ENCODE measurements at regions not wholly inside any gene's neighbourhood (a gene's known extent, or its start where the extent isn't known, plus 50 kb on each side); places are given as distances from the start of the nearest gene placed in this dataset.
"Not testable (repeated sequence)": the region's sequence is repeated elsewhere in the genome, so short reads cannot be mapped to it uniquely, and the experiment has no call there.

DNA sequence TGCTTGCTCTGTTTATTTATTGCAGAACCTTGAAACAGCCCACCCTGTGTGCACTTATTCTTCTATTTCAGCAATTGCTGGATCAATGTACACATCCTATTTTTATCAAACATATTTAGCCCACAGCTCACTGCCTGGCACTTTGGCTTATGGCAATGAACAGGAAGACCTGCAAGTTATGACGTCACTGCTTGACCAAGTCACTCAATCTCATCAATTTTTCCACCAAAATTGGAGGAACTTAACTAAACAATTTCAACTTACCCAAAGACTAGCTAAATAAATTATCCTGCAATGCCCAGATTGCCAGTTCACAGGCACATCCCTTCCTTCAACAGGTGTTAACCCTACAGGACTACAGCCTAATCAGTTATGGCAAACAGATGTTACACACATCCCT, 89.3 kb downstream of the FSCB start:
- H2AFZ ChIP-seq (ENCODE audit: low read depth, low read length) = no peak overlapping the region
- H3K27me3 ChIP-seq (ENCODE audit: insufficient read depth, low read length) = no peaks in the 10 kb centered on the region
- H3K4me1 ChIP-seq (ENCODE audit: insufficient read depth, low read length) = no peaks in the 10 kb centered on the region
- H3K9me3 ChIP-seq (ENCODE audit: low read length) = no peaks in the 10 kb centered on the region
- no peaks in the 10 kb centered on the region for H3K36me3 ChIP-seq (ENCODE audit: insufficient read depth, low read length)
- H3K4me3 ChIP-seq (ENCODE audit: low read length) = no peak overlapping the region

DNA sequence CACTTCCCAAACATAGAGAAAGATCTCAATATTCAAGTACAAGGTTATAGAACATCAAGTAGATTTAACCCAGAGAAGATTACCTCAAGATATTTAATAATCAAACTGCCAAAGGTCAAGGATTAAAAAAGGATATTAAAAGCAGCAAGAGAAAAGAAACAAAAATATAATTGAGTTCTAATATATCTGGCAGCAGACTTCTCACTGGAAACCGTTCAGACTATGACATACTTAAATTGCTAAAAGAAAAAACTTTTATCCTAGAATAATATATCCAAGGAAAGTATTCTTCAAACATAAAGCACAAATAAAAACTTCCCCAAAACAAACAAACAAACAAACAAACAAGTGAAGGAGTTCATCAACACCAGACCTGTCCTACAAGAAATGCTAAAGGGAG, 92.4 kb downstream of the FSCB start:
- Histone ChIP-seq H3K9me3 (ENCODE audit: low read length) (no peaks in the 10 kb centered on the region), H3K4me1 (ENCODE audit: insufficient read depth, low read length) (no peaks in the 10 kb centered on the region), H2AFZ (ENCODE audit: low read depth, low read length) (no peak overlapping the region), H3K27me3 (ENCODE audit: insufficient read depth, low read length) (no peaks in the 10 kb centered on the region), H3K36me3 (ENCODE audit: insufficient read depth, low read length) (no peaks in the 10 kb centered on the region), H3K4me3 (ENCODE audit: low read length) (no peak overlapping the region)

DNA sequence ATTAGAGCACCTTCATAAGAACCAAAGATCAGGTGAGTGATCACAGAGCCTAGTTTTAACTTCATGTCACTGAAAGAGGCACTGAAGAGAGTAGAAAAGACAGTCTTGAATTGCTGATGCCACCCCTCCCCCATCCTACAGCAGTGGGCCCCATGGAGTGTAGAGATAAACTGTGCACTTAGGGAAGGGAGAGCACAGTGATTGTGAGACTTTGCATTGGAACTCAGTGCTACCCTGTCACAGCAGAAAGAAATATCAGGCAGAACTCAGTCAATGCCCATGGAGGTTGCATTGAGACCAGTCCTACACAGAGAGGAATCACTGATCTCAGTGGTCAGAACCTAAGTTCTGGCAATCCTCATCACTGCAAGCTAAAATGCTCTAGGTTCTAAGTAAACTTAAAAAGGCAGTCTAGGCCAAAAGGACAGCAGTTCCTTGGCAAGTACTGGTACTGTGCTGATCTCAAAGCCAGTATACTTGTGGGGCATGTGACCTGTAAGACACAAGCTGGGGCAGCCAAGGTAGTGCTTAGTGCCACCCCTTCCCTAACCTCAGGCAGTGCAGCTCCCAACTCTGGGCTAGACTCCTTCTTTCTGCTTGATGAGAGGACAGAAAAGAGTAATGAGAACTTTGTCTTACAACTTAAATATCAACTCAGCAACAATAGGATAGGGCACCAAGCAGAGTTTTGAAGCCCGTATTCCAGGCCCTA, 94.1 kb downstream of the FSCB start:
- Histone ChIP-seq H3K36me3 (ENCODE audit: insufficient read depth, low read length) (no peaks in the 10 kb centered on the region), H3K9me3 (ENCODE audit: low read length) (no peaks in the 10 kb centered on the region), H3K4me1 (ENCODE audit: insufficient read depth, low read length) (no peaks in the 10 kb centered on the region), H2AFZ (ENCODE audit: low read depth, low read length) (no peak overlapping the region), H3K4me3 (ENCODE audit: low read length) (no peak overlapping the region), H3K27me3 (ENCODE audit: insufficient read depth, low read length) (no peaks in the 10 kb centered on the region)

DNA sequence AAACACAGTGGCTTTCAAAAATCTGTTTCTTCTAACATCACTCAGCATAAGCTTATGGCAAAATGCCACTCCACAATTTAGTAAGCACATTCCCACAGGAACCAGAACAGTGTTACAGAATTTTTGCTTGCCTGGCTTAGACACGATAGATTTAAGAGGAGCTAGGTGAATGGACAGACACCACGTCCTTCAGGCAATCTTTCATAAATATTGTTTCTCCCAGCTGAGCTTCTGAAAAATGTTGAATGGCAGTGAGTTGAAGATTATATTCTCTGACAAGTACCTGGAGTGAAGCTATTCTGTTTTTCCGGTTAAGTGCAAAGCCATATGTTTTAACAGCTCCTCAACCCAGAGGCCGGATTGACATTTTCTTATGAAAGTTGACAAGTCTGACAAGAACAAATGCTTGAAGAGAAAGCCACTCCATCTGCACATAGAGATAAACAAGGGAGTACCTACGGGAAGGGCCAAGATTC, 102.0 kb downstream of the FSCB start:
- H3K36me3 ChIP-seq (ENCODE audit: insufficient read depth, low read length) = no peaks in the 10 kb centered on the region

DNA sequence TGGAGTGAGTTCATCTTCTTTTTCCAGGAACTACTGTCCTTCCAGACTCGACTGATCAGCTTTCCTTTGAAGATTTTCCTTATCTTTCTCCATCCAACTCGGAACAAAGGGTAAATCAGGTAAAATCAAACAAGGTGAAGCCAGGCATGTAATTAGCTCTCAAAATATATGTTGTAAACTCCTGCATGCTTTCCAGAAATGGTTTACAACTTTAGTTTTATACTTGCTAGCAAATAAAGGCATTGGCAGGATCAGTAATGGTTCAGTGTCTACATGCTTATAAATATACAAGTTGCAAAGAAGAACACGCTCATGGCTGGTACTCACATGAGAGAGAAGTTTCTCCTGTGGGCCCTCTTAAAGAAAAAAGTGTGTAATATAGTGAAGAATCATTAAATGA, 102.5 kb downstream of the FSCB start:
- H3K9me3 ChIP-seq (ENCODE audit: low read length) = no peaks in the 10 kb centered on the region
- no peak overlapping the region for H3K4me3 ChIP-seq (ENCODE audit: low read length)
- no peaks in the 10 kb centered on the region for H3K36me3 ChIP-seq (ENCODE audit: insufficient read depth, low read length)
- no peaks in the 10 kb centered on the region for H3K27me3 ChIP-seq (ENCODE audit: insufficient read depth, low read length)
- H2AFZ ChIP-seq (ENCODE audit: low read depth, low read length) = no peak overlapping the region
- no peaks in the 10 kb centered on the region for H3K4me1 ChIP-seq (ENCODE audit: insufficient read depth, low read length)

More for the DNA sequence above, 102.0 kb downstream of the FSCB start:
- Histone ChIP-seq H3K4me3 (ENCODE audit: low read length) (no peak overlapping the region), H3K27me3 (ENCODE audit: insufficient read depth, low read length) (no peaks in the 10 kb centered on the region), H3K9me3 (ENCODE audit: low read length) (no peaks in the 10 kb centered on the region), H3K4me1 (ENCODE audit: insufficient read depth, low read length) (no peaks in the 10 kb centered on the region), H2AFZ (ENCODE audit: low read depth, low read length) (no peak overlapping the region)

DNA sequence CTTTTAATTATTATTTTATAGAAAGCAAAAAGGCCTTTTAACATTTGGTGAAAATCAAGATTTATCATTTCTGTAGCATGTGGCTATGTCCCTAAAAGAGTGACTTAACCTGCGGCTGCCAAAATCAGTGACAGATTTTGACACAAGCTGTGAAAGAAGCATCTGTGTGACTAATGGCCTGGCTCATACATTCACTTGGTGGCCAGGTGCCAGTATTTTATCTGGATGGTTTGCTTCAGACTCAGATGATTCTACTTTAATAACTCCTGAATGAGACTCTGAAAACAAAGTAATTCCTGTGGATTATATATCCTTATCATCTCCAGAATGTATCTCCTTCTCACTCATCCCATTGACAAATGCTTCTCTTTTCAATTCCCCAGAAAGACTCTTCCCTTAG, 103.0 kb downstream of the FSCB start:
- no peak overlapping the region for H3K4me3 ChIP-seq (ENCODE audit: low read length)
- H3K4me1 ChIP-seq (ENCODE audit: insufficient read depth, low read length) = no peaks in the 10 kb centered on the region
- no peaks in the 10 kb centered on the region for H3K36me3 ChIP-seq (ENCODE audit: insufficient read depth, low read length)
- H3K27me3 ChIP-seq (ENCODE audit: insufficient read depth, low read length) = no peaks in the 10 kb centered on the region
- H2AFZ ChIP-seq (ENCODE audit: low read depth, low read length) = no peak overlapping the region
- no peaks in the 10 kb centered on the region for H3K9me3 ChIP-seq (ENCODE audit: low read length)

DNA sequence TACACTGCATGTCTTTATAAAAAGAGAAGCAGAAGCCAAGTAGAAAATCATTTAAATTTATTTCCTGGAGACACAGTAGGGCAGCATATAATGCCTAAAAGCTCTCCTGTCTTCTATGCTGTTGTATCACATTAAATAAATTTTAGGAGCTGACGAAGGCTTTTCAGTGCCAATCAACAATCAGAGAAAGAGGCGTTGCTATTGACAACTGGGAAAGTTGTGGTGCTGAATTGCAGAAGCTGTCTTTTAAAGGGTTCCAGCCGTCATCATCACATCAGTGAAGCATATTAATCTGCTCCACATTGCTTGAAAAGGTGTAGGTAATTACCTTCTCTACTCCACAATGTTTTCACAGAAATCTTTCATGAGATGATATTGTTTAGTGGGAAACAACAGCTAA, 103.9 kb downstream of the FSCB start:
- Histone ChIP-seq H3K9me3 (ENCODE audit: low read length) (no peaks in the 10 kb centered on the region), H3K4me1 (ENCODE audit: insufficient read depth, low read length) (no peaks in the 10 kb centered on the region), H3K4me3 (ENCODE audit: low read length) (no peak overlapping the region), H3K36me3 (ENCODE audit: insufficient read depth, low read length) (no peaks in the 10 kb centered on the region), H2AFZ (ENCODE audit: low read depth, low read length) (no peak overlapping the region), H3K27me3 (ENCODE audit: insufficient read depth, low read length) (no peaks in the 10 kb centered on the region)

DNA sequence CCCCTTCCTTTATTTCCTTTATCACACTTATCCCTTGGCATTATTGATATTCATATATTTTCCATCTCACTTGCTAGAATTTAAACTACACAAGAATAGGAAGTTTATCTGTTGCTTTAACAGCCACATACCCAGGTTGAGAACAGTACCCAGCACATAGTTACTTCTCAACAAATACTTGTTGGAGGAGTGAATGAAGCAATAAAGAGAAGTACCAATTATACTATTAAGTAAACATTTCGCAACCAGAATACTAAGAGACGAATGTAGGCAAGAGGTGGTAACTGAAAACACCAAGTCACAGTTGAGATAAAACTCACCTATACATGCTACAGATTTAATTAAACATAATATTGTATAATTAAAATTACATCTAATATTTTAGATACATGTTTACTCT, 110.9 kb downstream of the FSCB start:
- Histone ChIP-seq H3K4me3 (ENCODE audit: low read length) (no peak overlapping the region), H3K36me3 (ENCODE audit: insufficient read depth, low read length) (no peaks in the 10 kb centered on the region), H3K27me3 (ENCODE audit: insufficient read depth, low read length) (no peaks in the 10 kb centered on the region), H3K4me1 (ENCODE audit: insufficient read depth, low read length) (no peaks in the 10 kb centered on the region), H3K9me3 (ENCODE audit: low read length) (no peaks in the 10 kb centered on the region), H2AFZ (ENCODE audit: low read depth, low read length) (no peak overlapping the region)

DNA sequence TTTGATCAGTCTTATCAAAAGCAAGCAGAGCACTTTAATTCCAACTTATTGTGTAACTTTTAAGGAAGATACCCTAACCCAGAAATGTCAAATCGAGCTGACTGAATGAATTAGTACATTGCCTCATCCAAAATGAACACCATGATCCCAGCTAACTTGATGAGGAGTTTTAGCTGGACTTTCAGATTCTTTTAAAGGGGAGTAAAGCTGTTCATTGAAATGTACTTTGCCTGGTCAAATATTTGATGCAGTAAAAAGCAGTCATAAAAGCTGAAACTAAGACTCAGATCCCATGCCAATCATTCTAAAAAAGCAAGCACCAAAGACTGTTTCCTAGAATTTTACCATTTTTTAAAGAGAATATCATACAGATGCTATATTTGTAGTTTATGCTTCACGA, 114.1 kb downstream of the FSCB start:
- no peaks in the 10 kb centered on the region for H3K9me3 ChIP-seq (ENCODE audit: low read length)
- H3K4me3 ChIP-seq (ENCODE audit: low read length) = no peak overlapping the region
- H3K36me3 ChIP-seq (ENCODE audit: insufficient read depth, low read length) = no peaks in the 10 kb centered on the region
- H2AFZ ChIP-seq (ENCODE audit: low read depth, low read length) = no peak overlapping the region
- H3K4me1 ChIP-seq (ENCODE audit: insufficient read depth, low read length) = no peaks in the 10 kb centered on the region
- H3K27me3 ChIP-seq (ENCODE audit: insufficient read depth, low read length) = no peaks in the 10 kb centered on the region

DNA sequence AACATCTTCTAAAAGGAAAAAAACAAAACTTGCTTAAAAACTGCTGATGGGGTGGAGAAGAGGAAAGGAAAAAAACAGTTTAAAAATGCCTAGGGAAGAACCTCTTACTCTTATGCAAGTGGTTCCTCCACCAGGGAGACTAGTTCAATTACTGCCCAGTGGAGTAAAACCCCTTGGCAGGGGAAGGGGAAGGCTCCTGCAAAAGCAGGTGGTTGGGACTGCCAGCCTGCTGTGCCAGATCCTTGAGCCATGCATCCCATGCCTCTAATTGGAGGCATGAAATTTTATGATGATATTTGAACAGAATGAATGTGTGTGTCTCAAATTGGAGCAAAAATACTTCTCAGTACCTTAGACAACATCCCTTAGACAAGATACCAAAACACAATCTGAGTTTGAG, 118.8 kb downstream of the FSCB start:
- H3K4me1 ChIP-seq (ENCODE audit: insufficient read depth, low read length) = no peaks in the 10 kb centered on the region
- no peaks in the 10 kb centered on the region for H3K9me3 ChIP-seq (ENCODE audit: low read length)
- no peak overlapping the region for H3K4me3 ChIP-seq (ENCODE audit: low read length)
- no peaks in the 10 kb centered on the region for H3K36me3 ChIP-seq (ENCODE audit: insufficient read depth, low read length)
- no peak overlapping the region for H2AFZ ChIP-seq (ENCODE audit: low read depth, low read length)
- H3K27me3 ChIP-seq (ENCODE audit: insufficient read depth, low read length) = no peaks in the 10 kb centered on the region

DNA sequence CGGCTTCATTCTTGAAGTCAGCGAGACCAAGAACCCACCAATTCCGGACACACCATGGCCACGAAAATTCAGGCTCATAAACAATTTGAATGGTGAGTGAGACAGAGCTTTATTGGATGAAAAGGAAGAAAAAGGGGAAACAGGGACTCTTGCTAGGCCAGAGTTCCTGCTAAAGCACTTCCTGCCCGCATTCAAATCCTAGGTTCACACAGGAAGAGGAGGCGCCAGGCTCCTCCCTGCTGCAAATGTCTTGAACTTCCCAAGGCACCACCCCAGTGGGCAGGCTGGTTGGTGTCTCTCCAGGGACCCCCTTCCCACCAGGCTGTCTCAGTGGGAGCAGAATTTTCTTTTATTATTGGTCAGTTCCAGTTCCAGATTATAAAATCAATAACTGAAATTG, 121.2 kb downstream of the FSCB start:
- H3K36me3 ChIP-seq (ENCODE audit: insufficient read depth, low read length) = no peaks in the 10 kb centered on the region
- H2AFZ ChIP-seq (ENCODE audit: low read depth, low read length) = no peak overlapping the region
- H3K27me3 ChIP-seq (ENCODE audit: insufficient read depth, low read length) = no peaks in the 10 kb centered on the region
- H3K4me1 ChIP-seq (ENCODE audit: insufficient read depth, low read length) = no peaks in the 10 kb centered on the region
- H3K9me3 ChIP-seq (ENCODE audit: low read length) = no peaks in the 10 kb centered on the region
- H3K4me3 ChIP-seq (ENCODE audit: low read length) = no peak overlapping the region

DNA sequence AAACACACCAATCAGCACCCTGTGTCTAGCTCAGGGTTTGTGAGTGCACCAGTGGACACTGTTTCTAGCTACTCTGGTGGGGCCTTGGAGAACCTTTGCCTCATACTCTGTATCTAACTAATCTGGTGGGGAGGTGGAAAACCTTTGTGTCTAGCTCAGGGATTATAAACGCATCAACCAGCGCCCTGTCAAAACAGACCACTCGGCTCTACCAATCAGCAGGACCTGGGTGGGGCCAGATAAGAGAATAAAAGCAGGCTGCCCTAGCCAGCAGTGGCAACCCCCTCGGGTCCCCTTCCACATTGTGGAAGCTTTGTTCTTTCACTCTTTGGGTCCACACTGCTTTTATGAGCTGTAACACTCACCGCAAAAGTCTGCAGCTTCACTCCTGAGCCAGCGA, 121.8 kb downstream of the FSCB start:
- H3K4me3 ChIP-seq (ENCODE audit: low read length); H3K27me3 ChIP-seq (ENCODE audit: insufficient read depth, low read length); H3K36me3 ChIP-seq (ENCODE audit: insufficient read depth, low read length); H3K9me3 ChIP-seq (ENCODE audit: low read length); H2AFZ ChIP-seq (ENCODE audit: low read depth, low read length); H3K4me1 ChIP-seq (ENCODE audit: insufficient read depth, low read length): not testable (repeated sequence)

DNA sequence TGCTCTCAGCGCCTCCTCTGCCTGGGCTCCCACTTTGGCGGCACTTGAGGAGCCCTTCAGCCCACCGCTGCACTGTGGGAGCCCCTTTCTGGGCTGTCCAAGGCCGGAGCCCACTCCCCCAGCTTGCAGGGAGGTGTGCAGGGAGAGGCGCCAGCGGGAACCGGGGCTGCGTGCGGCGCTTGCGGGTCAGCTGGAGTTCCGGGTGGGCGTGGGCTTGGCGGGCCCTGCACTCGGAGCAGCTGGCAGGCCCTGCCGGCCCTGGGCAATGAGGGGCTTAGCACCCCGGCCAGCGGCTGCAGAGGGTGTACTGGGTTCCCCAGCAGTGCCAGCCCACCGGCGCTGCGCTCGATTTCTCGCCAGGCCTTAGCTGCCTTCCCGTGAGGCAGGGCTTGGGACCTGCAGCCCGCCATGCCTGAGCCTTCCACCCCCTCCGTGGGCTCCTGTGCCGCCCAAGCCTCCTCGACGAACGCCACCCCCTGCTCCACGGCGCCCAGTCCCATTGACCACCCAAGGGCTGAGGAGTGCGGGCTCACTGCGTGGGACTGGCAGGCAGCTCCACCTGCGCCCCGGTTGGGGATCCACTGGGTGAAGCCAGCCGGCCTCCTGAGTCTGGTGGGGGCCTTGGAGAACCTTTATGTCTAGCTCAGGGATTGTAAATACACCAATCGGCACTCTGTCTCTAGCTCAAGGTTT, 122.3 kb downstream of the FSCB start:
- H3K4me1 ChIP-seq (ENCODE audit: insufficient read depth, low read length); H3K27me3 ChIP-seq (ENCODE audit: insufficient read depth, low read length); H2AFZ ChIP-seq (ENCODE audit: low read depth, low read length); H3K9me3 ChIP-seq (ENCODE audit: low read length); H3K36me3 ChIP-seq (ENCODE audit: insufficient read depth, low read length); H3K4me3 ChIP-seq (ENCODE audit: low read length): not testable (repeated sequence)

DNA sequence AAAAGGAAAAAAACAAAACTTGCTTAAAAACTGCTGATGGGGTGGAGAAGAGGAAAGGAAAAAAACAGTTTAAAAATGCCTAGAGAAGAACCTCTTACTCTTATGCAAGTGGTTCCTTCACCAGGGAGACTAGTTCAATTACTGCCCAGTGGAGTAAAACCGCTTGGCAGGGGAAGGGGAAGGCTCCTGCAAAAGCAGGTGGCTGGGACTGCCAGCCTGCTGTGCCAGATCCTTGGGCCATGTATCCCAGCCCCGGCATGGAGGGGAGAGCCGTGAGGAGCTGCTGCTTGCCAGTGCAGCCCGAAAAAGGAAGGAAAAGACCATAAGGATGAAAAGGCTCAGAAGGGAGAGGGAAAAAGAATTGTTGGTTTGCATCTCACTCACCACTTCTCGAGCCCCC, 123.0 kb downstream of the FSCB start:
- Histone ChIP-seq H3K4me1 (ENCODE audit: insufficient read depth, low read length) (no peaks in the 10 kb centered on the region), H3K36me3 (ENCODE audit: insufficient read depth, low read length) (no peaks in the 10 kb centered on the region), H3K4me3 (ENCODE audit: low read length) (no peak overlapping the region), H2AFZ (ENCODE audit: low read depth, low read length) (no peak overlapping the region), H3K27me3 (ENCODE audit: insufficient read depth, low read length) (no peaks in the 10 kb centered on the region), H3K9me3 (ENCODE audit: low read length) (no peaks in the 10 kb centered on the region)

Measured in neuron (in vitro differentiated cells).